GM10266 (cell line): ENCODE measurements at regions not wholly inside any gene's neighbourhood (a gene's known extent, or its start where the extent isn't known, plus 50 kb on each side); places are given as distances from the start of the nearest gene placed in this dataset.

Experiments
- DNase-seq: peaks from one replicate; pipeline ENCODE4 v3.0.0; 2012; ENCODE audit errors: extremely low spot score
- CTCF ChIP-seq: IDR thresholded peaks from 2 replicates; pipeline ENCODE4 v1.5.1; 2012; ENCODE audit warnings: mild to moderate bottlenecking, low read depth; ENCODE audit not compliant: control insufficient read depth, insufficient read depth; ENCODE audit errors: missing control alignments

GRCh38 chr7:33727315-33727714, 178.0 kb upstream of the BMPER start:
- no peak for DNase-seq
- TF ChIP-seq CTCF, result no peak

DNA sequence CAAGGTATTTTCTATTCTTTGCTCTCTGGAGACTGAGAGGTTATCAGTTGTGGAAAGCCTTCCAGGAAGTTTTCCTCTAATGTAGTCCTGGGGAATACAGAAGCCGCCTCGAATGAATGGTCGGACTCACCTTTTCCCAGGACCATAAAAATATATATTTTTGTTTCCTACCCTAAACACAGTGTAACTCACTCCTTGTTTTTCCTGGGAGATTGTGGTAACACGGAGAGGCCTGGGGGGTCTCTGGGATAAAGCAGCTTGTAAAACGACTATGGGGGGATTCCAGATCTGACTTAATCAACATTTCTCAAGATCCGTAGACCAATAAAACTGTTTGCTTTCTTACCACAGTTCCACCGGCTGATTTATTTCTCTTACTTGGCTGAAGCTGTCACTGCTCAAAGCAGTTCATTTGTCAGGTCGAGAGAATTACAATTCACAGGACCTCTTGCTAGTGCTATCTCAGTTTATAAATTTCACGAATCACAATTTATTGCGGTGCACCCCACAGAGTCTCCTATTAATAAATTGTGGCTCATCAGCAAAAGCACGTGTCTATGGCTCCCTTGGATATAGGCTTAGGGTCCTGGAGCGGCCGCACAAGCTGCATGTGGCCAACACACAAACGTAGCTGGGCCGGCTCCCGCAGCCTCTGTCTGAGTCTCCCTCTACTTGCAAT, 176.3 kb upstream of the BMPER start:
- DNase-seq, result no peak
- TF ChIP-seq CTCF, result no peak

- DNase-seq, result no peak
- no peak for TF ChIP-seq CTCF
Measured at GRCh38 chr7:33729726-33730125, 175.6 kb upstream of the BMPER start.

DNA sequence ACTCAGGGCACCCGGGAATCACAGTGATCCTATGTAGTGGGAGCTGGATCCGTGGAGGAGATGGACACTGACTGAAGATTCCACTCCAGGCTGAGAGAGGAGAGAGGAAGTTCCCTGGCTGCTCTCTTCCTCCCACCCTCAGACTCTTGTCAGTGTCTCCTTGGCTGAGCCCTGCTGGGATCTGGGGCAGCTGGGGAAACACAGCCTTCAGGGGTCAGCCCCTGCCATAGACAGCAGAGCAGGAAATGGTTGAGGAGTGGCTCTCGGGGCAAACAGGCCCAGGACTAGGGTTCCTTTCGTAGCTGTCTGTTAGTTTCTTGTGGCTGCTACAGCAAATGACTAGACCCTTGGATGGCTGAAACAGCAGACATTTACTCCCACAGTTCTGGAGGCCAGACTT, 174.4 kb upstream of the BMPER start:
- DNase-seq, result no peak

DNA sequence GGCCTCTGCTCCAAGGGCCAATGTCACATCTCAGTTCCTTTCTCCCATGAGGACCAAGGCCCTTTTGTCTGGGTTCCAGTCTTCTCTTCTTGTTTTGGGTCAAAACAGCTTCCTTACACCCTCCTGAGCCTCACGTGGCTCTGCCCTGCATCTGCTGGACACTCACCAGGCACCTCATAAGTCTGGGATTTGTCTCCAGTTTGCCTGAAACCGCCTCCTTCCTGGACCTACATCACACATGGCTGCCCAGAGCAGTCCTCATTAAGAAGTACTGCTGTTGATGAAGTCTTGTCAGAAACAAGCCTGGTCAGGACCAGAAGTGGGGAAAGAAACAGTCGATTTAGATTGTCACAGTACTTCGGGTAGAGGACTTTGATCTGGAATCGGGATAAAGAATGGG, 173.4 kb upstream of the BMPER start:
- no peak for TF ChIP-seq CTCF
- DNase-seq, result no peak

More for the DNA sequence above, 174.4 kb upstream of the BMPER start:
- TF ChIP-seq CTCF, result no peak

DNA sequence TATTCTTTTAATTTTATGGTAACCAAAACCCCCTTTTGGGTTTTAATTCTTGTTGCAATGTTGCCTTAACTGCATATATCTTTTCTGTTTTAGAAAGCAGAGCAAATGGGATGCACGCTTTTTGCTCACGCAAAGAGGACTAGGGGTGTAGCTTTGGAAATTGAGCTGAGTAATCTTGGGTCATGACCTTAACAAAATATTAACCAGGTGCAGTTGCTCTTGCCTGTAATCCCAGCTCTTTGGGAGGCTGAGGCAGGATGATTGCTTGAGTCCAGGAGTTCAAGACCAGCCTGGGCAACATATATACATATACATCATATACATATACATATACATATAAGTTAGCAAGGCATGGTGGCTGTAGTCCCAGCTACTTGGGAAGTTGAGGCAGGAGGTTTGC, 172.9 kb upstream of the BMPER start:
- TF ChIP-seq CTCF, result no peak
- DNase-seq, result no peak

DNA sequence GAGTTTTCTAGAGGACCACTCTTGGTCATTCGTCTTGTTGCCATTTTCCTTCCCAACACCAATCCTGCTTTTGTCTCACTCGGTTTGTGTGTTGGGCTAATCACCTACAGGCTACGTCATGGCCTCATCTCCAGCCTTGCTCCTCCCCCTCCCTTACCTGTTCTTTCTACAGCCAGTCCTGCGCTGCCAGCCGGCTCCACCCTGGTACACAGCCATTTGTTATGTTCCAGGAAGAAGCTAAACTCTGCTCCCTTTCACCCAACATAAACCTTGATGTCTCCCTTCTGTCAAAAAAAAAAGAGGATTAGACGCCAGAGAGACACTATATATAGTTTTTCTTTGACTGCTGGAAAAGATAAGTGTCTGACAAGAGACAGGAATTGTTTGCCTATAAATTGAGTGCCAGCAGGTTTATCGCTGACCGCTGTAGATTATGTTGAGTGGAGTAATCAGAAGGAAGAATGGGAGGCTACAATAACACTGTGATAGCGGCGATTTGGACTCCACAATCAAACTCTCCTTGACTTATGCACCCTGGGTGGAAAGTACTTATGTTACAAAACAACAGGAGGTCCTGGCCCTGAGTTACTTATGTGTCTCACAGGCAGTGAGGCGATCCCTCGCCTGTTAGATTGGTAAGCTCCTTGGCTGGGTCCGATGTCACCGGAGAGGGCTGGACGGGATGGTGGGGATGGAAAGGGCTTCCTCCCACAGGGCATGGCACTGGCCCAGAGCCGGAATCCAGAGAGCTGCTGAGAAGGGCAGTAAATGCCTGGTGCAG, 171.3 kb upstream of the BMPER start:
- TF ChIP-seq CTCF, result no peak
- DNase-seq, result no peak
